ENCODE measurements at regions not wholly inside any gene's neighbourhood (a gene's known extent, or its start where the extent isn't known, plus 50 kb on each side); places are given as distances from the start of the nearest gene placed in this dataset.
"Not testable (repeated sequence)": the region's sequence is repeated elsewhere in the genome, so short reads cannot be mapped to it uniquely, and the experiment has no call there.

DNA sequence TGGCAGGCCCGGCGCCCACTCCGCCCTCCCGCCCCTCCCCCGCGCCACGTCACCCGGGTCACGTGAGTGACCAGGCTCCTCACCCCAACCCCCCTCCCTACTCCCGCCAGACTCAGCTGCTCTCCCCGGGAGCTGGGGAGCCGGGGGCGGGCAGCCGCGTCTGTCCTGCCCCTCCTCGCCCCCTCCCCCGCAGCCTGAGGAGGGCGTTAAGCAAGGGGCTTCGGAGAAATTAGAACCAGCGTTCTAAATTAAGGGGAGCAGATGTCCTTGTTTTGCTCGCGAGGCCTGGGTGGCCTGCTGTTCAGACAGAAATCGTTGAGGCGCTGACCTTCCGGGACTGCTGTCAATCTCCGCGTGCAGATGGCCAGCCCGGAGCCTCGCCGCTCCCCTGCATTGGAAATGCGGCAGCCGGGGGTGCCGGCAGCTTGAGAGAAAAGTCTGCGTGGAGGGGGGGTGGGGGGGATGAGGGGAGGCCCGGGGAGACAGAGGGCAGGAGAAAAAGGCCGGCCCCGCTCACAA, 102.2 kb upstream of the ZNF438 start:
- in situ Hi-C loops (cut with MboI; ENCODE audit: low pct_unique_long_range_greater_than_20kb, low sequenced_read_pairs, unreplicated experiment): no loop called here
- DNase-seq (ENCODE audit: low spot score): peak; percentile 85
- no peak for TF ChIP-seq CTCF (IDR thresholded peaks at IDR 0.05; ENCODE audit: extremely low read depth, insufficient read depth, missing control alignments)

DNA sequence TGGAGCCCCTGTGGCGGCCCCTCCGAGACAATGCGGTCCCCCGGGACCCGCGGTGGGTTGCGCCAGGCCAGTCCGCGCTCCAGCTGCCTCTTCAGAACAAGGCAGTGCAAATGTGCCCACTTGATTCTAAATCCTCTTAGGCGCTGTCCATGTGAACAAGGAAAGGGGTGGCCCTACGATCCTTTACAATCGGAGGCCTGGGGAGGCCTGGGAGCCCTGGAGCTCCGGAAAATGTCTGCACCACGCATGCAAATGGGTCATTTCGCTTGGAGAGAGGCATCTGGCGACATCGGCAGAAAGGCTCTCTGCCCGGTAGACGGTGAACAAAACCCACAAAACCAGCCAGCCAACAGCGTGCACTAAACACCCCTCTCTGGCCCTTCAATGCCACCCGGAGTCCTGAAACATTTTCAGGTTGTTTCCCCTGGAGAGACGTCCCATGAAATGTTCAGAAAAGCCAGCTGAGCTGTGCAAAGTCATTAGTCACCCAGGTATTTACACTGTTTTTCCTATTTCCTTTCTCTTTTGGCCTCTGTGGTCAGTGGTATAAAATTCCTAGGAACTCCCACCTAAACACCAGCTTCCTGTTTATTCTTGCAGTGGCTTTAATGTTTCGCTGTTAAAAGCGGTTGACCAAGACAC, 102.8 kb upstream of the ZNF438 start:
- peak; percentile 35 for DNase-seq (ENCODE audit: low spot score)
- TF ChIP-seq CTCF (IDR thresholded peaks at IDR 0.05; ENCODE audit: extremely low read depth, insufficient read depth, missing control alignments): no peak
- in situ Hi-C loops (cut with MboI; ENCODE audit: low pct_unique_long_range_greater_than_20kb, low sequenced_read_pairs, unreplicated experiment): no loop called here

DNA sequence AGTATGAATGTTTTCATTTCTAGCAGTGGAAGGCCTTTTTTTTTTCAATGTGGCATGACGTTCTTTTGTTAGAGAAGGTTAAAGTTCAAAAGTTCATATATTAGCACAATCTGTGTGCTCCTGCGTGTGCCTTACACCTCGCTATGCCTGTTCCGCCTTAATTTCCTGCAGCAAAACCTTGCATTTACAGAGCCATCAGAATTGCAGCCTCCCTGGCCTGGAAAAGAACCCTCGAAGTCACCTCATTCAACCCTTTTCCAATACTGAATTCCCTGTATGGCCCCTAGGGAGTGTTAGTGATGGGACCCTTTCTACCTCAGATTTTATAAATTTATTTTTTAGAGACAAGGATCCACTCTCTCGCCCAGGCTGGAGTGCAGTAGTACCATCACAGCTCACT, 103.5 kb upstream of the ZNF438 start:
- in situ Hi-C loops (cut with MboI; ENCODE audit: low pct_unique_long_range_greater_than_20kb, low sequenced_read_pairs, unreplicated experiment): no loop called here
- no peak for TF ChIP-seq CTCF (IDR thresholded peaks at IDR 0.05; ENCODE audit: extremely low read depth, insufficient read depth, missing control alignments)
- DNase-seq (ENCODE audit: low spot score): no peak

GRCh38 chr10:31135791-31136190, 104.1 kb upstream of the ZNF438 start:
- in situ Hi-C loops (cut with MboI; ENCODE audit: low pct_unique_long_range_greater_than_20kb, low sequenced_read_pairs, unreplicated experiment): not testable (repeated sequence)

DNA sequence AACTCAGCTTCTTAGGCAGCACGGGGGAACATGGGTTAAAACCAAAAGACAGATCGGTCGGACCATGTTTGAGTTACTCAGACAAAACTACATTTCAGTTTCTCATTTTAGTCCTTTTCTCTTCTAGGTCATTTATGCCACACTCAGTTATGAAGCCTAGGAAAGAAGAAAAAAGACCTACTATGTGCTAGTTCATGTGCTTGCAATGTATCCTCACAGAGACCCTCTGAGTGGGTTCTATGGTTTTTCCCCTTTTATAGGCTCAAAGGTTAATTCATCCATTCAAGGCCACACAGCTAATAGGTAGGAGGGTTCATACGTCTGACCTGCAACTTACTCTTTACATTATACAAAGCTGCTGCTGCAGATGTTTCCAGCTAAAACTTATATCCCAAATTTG, 104.7 kb upstream of the ZNF438 start:
- no peak for DNase-seq (ENCODE audit: low spot score)
- in situ Hi-C loops (cut with MboI; ENCODE audit: low pct_unique_long_range_greater_than_20kb, low sequenced_read_pairs, unreplicated experiment): no loop called here
- TF ChIP-seq CTCF (IDR thresholded peaks at IDR 0.05; ENCODE audit: extremely low read depth, insufficient read depth, missing control alignments): no peak

More at GRCh38 chr10:31135791-31136190, 104.1 kb upstream of the ZNF438 start:
- not testable (repeated sequence) for DNase-seq (ENCODE audit: low spot score)

DNA sequence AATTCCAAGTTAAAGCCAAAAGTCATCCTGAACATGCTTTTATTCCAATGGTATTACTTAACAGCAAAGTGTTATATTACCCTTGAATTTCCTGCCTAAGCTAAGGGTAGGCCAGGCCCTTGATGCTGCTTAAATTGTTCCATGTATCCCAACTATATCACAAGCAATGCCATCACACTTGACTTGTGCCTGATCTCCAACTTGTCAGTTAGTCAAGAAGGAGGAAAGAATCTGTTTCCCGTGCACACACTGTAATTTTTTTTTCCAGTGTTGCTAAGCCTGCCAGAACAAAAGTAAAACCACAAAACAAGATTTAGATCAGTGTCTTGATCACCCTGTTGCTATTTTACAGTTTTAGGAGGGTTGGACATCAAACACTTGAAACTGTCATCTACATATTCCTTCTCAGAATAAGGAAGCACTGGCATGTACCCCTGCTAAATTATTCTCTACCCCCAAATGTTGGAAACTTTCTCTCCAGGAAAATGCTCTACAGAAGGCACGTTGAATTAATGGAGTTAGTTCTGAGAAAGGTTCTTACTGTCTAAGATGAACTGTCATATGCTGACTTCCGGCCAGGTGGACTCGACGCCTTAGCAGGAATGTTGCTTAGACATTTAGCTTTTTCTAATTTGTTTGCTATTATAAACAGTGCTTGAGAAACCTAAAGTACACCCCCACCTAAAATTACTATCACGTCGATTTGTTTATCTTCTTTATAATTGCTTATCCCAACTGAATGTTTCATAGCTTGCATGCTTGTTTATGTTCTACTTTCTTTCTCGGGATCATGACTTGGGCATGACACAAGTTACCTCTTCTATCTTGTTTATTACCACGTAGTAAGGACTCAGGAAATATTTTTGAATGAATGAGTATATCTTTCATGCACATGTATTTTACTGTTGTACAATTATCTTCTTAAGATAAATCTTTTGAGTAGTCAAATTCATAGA, 105.5 kb upstream of the ZNF438 start:
- no peak for DNase-seq (ENCODE audit: low spot score)
- TF ChIP-seq CTCF (IDR thresholded peaks at IDR 0.05; ENCODE audit: extremely low read depth, insufficient read depth, missing control alignments): no peak
- in situ Hi-C loops (cut with MboI; ENCODE audit: low pct_unique_long_range_greater_than_20kb, low sequenced_read_pairs, unreplicated experiment): no loop called here

Measured in GM13977 (cell line).